Activated CD4-positive, alpha-beta T cell treated with anti-CD3 and anti-CD28 coated beads, Interleukin-10, Interleukin-2, amounts not matched to agents 100 ng/mL and 50 ng/mL, durations not matched to agents 16 hours and 8 hours (primary cell): ENCODE measurements at regions not wholly inside any gene's neighbourhood (a gene's known extent, or its start where the extent isn't known, plus 50 kb on each side); places are given as distances from the start of the nearest gene placed in this dataset.
"Not testable (repeated sequence)": the region's sequence is repeated elsewhere in the genome, so short reads cannot be mapped to it uniquely, and the experiment has no call there.

Experiments
- DNase-seq: peaks from one replicate; pipeline ENCODE4 v3.0.0-alpha.2; 2020

DNA sequence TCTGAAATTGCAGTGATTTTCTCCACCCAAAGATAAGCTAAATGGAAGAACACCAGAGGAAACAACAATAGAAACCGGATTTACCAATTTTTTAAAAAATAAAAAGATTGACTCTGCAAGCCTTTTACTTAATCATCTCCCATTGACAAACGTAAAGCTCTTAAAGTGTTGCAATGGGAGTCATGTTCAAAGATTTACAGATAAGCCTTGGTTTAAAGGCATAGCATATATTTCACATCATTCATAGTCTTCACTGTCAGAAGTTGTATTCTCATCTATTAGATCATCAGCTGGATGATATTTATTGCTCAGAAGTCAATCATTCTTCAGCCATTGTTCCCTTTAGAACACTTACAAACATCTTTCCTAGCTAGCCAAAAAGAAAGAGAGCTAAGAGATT, 397.6 kb downstream of the GBE1 start:
- DNase-seq, result no peak

DNA sequence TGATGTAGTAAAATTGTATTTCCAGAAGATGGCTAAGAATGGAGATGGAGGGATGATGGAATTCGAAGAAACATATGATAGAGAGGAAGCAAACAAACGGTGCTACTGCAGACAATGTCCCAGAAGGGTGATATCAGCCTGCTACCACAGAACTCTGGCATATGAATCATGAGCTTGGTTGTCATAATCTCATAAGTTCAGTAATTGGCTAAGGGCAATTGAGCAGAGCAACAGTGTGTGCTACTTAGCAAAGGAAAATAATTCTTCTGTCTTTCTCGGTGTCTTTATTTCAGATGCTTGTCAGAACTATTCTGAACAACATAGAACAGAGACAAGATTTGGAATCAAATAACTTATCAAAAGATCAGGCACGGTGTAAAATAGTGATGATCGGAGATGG, 407.3 kb downstream of the GBE1 start:
- no peak for DNase-seq

DNA sequence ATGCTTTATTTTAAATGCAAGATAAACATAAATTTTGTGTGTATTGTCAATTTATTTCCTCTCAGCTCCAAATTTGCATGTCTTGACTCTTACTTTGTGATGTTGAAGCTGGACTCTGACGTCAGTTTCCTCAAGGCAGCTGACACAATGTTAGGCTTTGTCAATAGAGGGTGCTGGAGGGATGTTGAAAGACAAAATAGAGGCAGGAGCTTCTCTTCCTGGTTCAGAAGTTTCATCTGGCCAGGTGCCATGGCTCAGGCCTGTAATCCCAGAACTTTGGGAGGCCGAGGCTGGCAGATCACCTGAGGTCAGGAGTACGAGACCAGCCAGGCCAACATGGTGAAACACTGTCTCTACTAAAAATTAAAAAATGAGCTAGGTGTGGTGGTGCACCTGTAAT, 408.6 kb downstream of the GBE1 start:
- no peak for DNase-seq

DNA sequence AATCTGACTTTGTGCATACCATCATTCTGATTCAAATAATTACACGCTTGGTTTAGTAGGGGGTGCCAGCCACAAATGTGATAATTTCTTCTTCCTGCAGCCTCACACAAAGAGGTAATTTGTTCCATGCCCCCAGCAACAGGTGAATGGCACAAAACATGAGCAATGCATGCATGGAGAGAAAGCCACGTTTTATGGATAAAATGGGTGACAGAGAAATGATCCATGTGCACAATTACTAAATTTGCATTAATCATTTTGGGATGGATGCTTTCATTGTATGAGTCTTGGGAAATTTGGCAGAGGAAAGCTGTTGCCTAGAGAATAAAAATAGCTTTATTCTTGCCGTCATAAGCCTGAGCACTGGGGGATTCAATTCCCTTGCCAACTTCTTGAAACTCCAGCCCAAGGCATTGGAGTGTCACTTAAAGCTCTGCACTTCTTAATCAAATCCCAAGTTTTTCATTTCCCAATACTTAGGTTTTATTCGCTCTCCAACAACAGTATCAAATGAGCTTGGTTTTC, 411.6 kb downstream of the GBE1 start:
- DNase-seq, result no peak

DNA sequence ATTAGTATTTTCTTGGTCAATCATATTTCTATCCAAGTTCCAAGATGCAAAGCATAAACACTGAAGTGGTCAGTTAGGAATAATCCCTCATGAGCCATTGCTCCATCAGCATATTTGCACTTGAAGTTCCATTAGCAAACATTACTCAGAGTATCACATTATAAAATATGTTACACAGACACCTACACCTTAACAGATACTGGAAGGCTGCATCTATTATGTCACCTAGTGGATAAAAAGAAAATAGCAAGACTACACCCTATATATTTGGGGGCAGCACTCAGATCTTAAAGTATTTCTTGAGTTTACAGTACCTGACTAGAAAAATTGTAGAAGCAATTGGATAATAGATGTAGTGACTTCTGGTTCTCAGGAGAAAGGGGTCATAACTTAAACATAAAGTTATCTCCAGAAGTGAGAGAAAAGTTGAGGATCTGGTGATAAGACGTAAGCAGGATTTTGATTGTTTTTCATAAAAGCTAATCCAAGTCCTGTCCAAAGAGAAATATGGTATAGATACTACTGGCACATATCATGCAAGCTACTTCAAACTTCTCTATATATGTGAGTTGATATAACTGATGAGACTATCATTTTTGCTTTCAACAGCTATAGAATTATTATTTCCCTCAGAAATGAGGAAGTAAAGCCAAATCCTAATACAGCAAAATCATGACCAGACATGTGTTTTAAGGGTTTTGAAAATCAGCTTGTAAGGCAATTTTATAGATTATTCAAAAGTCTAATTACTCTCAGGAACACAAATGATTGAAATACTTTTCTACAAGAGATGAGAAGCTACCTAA, 422.2 kb downstream of the GBE1 start:
- DNase-seq, result no peak

DNA sequence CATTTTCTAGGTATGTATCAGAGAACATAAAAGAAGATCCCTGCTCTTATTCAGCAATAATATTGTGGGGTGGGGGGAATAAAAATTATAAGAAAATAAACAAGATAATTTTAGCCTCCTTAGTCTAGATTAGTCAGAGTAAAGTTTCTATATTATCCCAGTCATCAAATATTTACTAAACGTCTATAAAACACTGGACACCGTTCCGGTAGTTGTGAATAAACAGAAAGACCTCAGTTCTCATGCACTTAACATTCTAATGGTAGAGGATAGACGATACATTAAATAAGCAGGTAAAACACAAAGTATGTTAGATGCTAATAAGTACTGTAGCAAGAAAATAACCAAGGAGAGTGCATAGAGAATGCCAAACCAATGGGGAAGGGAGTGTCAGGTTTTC, 425.0 kb downstream of the GBE1 start:
- DNase-seq, result no peak

DNA sequence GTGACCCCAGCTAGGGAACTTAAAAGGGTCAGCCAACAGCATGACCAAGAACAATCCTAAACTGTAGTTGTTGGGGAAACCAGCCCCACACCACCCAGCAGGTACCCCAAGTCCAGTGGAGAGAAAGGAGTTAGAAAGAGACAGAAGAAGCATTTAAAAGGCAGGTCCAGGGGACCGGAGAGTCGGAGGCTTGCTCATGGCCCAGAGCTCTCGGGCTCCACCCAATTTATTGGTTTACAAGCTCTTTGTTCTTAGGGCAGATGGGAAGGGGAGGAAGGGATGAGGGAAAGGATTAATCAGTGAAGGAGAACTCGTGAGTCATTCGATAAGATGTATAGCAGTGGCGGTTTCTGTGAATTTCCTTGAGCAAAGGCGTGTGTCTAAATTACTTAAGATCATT, 431.6 kb downstream of the GBE1 start:
- not testable (repeated sequence) for DNase-seq

DNA sequence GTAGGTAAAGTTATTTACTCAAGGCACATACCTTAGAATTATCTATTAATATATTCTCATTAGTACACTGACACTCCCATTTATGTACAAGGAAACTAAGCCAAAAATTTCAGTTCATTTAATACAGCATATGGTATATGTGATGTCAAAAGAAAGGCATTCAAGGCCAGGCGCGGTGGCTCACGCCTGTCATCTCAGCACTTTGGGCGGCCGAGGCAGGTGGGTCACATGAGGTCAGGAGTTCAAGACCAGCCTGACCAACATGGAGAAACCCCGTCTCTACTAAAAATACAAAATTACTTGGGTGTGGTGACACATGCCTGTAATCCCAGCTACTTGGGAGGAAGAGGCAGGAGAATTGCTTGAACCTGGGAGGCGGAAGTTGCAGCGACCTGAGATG, 435.2 kb downstream of the GBE1 start:
- no peak for DNase-seq

DNA sequence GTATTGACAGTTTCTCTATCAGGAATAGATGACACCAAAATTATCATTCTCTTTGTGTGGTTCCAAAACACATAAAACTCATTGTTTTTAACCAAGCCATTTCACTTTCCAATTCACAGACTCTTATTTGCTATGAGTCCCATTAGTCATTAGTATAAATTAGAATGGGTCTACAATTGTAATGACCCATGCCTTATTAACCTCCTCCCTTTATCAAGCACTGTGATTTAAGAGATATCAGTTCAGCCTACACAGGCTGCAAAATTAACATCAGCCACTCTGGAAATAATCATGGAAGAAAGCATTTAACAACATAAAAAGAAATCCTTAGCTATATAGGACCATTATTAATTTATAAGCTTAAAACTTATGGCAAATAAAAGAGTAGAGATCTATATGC, 440.6 kb downstream of the GBE1 start:
- DNase-seq, result no peak

DNA sequence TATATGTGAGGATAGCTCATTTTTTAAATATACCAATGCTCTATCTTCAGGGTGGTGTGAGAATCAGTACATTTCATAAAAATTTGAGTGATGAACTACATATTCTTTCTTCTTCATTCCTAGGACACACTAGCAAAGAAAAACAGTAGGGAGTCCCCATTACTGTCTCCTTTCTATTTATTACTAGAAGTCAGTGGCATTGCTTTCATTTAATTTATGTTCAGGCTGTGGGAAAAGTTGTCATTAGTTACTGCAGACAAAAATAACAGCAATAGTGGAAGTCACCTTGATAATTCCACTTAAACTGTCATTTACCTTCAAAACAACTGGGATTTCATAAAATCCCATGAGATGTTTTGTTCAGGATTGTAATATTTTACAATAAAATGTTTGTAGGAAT, 446.4 kb downstream of the GBE1 start:
- DNase-seq, result no peak

DNA sequence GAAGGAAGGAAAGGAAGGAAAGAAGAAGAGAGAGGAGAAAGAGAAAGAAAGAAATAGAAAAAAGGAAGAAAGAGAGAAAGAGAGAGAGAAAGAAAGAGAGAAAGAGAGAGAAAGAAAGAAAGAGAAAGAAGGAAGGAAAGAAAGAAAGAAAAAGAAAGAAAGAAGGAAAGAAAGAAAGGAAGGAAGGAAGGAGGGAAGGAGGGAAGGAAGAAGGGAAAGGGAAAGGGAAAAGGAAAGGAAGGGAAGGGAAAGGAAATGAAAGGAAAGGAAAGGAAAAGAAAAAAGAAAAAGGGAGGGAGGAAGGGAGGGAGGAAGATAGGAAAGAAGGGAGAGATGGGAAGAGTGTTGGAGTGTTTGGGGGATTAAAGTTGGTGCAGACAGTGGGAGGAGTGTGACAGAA, 450.1 kb downstream of the GBE1 start:
- DNase-seq, result no peak

DNA sequence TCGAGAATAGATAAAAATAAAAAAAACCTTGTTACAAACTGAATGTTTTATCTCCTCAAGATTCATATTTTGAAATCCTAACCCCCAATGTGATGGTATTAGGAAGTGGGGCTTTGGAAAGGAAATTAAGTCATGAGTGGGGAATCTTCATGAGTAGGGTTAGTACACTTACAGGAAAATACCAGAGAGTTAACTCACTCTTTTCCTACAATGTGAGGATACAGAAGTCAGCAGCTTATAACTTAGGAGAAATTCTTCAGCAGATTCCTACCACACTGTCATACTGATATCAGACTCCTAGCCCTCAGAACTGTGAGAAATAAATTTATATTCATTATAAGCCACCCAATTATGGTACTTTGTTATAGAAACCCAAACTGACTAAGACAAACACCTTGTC, 453.1 kb downstream of the GBE1 start:
- no peak for DNase-seq

DNA sequence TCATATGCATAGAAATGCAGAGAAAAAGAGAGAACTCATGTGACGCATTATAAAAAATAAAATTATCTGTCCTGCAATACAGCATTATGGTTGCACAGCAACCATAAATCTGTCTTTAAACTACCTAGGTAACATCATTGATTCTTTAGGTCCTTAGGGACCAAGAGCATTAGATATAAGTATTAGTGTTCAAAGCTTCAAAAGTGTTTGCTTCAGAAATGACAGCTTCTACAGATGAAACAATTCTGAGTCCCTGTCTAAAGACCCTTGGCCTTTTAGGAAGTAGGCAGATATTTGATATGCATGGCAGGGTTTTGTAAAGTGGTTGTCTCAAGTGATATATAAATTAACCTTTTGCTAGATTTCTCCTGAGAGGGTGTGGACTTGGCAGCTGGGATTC, 454.2 kb downstream of the GBE1 start:
- DNase-seq, result no peak

DNA sequence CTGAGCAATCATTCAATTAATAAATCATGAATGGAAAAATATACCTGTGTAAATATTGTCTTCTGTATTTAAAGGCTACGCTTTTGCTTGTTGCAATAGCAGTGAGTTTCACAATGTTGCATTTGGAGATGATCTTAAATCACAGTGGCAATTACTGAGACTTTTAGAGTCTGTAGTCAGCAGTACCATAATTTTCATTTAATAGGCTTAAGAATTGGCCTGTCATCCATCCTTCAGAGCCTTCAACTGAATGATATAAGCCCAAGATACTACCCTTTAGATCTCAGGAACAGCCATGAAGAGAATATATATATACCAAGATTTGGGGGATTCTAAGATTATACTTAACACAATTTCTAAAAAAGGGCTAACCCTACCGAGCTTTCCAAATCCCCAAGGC, 458.1 kb downstream of the GBE1 start:
- DNase-seq, result no peak

DNA sequence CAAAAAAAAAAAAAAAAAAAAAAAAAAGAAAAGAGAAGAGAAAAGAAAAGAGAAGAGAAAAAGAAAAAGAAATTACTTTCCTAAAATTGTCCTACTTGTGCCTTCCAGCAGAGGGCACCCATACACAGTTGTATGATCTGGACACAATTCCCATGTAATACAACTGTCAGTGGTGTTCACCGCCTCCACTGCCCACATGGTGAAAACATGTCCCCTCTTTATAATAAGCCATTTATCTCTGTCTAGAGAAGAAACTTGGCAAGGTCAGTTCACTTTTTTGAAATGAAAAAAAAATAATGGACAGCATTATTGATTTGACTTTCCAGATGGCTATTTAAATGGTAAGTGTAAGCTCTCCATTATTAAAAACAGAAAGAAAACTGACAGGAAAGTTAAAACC, 459.4 kb downstream of the GBE1 start:
- peak; percentile 22 for DNase-seq

DNA sequence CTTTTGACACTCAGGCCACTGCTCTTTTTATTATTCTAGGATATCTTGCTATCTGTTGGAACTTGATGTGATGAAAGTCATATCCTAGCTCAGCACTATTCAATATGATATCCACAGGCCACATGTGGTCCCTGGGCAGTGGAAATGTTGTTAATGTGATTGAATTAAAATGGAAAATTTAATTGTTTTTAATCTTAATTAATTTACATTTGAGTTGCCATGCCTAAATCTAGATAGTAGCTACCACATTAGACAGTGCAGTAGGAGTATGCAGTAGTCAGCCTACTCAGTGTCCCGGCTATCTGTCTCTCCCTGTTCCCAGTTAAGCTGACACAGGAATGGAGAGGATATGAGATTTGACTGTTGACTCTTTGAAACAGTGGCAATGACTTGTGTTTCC, 460.2 kb downstream of the GBE1 start:
- no peak for DNase-seq

DNA sequence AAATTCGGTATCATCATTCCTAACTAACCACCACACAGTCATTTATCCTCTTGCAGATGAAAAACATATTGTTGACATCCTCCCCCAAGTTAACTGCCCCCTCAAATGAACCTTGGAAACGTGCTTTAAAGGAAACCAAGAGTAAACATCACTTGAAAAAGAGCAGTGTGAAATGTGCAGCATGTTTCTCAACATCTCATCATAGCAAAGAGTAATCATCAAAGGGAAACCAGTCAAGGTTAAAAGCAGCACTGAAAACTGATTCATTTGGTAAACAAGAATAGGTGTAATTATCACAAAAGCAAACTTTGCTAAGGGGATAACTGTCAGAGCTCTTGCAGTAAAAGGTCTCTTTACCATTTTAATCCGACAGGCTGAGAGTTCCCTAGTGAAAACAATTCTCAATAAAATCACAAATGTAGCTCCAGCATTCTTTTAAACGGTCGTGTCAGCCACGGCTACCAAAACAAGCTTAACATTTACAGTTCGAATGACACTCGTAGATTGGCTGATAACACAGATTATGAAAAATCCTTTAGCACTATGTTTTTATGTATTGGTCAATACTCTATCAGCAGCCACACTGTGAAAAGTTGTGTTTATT, 461.0 kb downstream of the GBE1 start:
- no peak for DNase-seq

DNA sequence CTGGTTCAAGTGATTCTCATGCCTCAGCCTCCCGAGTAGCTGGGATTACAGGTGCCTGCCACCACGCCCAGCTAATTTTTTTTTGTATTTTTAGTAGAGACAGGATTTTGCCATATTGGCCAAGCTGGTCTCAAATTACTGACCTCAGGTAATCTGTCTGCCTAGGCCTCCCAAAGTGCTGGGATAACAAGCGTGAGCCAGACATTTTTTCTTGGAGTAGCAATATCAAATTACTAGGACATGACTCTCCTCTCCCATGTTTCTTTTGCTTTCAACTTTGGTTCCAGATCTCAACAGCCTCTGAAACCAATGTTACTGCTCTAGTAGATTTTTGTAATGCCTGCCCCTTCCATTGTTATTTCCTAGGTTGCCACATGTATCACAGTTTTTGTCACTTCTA, 462.0 kb downstream of the GBE1 start:
- DNase-seq, result no peak

DNA sequence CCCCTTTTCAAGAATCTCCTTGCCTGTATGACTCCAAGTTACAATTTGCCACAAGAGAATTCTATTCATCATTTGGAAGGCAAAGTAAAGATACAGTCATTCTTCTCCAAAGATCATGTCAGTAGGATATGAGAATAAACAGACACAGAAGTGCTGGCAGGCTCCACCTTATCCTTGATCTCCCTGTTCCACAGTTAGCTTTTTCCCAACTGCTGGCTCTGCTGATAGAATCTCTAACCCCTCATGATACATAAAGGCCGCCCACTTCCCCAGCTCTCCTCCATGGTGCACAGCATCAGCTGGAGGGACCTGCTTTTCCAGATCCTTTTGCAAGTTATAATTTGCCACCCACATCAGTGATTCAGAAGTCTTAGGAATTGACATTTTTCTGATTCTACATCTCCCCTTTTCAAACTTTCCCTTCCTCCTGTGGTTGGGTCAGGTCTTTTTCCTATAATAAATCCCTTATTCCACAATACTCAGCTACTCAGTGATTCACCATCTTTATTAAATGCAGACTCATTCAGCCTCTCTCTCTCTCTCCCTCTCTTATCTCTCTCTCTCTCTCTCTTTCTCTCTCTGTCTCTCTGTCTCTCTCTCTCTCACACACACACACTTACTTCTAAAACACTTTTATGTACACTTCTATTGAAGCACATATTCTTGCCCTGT, 465.4 kb downstream of the GBE1 start:
- DNase-seq, result no peak

DNA sequence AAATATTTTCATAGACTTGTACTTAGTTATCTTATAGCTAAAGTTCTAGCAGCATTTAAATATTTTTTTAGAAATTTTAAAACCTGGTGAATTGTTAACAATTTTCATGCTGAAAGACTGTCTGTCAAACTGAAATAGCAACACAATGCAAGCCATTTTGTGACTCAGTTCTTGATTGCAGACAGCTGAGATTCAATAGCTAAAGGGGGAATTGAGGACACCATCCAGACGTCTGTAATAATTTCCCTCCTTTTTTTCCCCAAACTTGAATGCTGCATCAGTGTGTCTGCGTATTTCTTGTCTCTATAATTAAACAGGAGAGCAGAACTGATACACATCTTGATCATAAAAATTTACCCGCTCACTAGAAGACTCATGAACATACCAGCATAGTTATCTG, 468.3 kb downstream of the GBE1 start:
- no peak for DNase-seq

DNA sequence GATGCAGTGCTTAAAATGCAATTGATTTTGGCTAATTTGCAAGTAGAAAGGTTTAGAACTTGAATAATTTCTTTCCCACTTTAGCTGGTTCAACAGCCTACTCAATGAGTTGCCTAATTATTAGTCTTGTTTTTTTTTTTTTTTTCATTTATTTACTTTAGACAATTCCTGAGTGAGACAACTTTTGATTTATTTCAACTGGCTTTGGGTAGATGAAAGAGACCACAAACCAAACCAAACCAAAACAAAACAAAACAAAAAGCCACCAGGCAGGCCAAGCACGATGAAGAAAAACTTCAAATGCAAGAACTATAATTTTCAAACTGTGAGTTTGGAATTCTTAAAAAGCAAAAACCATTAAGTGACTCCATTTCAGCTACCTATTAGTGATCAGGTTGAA, 469.9 kb downstream of the GBE1 start:
- no peak for DNase-seq

DNA sequence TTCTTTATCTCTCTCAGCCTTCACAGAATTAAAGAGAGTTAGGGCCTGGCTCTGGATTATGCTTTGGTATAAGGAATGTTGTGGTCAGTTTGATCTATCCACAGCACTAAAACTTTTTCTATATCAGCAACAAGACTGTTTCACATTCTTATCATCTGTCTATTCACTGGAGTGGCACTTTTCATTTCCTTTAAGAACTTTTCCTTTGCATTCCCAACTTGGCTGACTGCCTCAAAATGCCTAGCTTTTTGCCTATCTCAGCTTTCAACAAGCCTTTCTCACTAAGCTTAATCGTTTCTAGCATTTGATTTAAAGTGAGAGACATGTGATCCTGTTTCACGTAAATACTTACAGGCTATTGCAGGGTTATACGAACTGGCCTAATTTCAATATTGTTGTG, 471.8 kb downstream of the GBE1 start:
- DNase-seq, result no peak

DNA sequence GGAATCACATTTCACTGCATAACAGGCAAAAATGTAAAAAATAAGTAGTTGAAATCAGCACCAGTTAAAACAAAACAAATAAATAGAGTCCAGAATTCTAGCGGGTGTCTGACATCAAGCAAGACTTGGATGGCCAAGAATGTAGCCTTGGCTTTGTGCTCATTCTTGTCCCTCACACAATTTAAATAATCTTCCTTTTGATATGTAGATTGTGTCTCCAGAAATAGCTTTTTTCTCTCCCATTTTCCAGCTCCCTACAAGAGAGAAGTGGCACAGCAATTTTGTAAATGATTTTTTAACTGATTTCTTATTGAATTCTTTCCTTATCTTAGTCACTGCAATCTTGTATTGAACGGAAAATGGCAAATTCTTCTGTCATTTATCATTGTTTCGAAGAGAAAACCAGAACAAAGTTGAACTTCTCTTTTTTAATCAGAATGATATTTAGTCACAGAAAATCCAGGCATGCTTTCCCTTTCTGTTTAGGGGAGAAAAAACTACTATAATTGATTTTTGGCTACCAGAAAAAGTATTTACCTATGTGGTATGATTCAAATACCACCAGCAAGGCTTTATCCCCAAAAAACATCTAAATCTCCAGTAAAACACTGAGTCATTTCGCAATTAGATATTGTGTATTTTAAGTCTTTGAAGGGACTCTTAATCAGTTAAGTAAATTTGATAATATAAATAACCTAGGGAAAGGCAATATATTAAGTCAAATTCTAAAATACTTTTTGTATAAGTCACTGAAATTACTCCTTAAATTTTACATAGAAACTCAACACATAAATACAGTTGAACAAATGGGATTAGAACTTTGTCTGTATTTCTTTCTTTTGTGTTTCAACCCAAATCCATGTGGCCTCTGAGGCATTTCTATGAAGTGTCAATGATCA, 481.7 kb downstream of the GBE1 start:
- DNase-seq, result no peak
